SK-N-SH (cell line): ENCODE measurements at regions not wholly inside any gene's neighbourhood (a gene's known extent, or its start where the extent isn't known, plus 50 kb on each side); places are given as distances from the start of the nearest gene placed in this dataset.

Source experiments
- CTCF ChIA-PET: fragments of 300-600, 350-600 bp; formaldehyde crosslinking; extraction: SDS; loops from one replicate; lab custom pipeline; 2021; lab: Yijun Ruan, JAX
- POLR2A ChIA-PET: fragments of 350-600 bp; sonication (Branson Sonifier 250); formaldehyde crosslinking; extraction: SDS; loops from one replicate; lab custom pipeline; 2020; ENCODE audit warnings: antibody characterized with exemption, inconsistent platforms; lab: Yijun Ruan, JAX
- DNase-seq: peaks from one replicate; pipeline ENCODE4 v3.0.0; 2012
- H2AFZ ChIP-seq: fragments of 200-600 bp; sonication (generic); 2 replicates; pipeline ENCODE4 v1.8.1; 2016; ENCODE audit warnings: antibody characterized with exemption, mild to moderate bottlenecking, low read depth
- H3F3A ChIP-seq: fragments of 200-600 bp; sonication (generic); replicated peaks from 2 replicates; pipeline ENCODE3; 2016; ENCODE audit warnings: antibody characterized with exemption, mild to moderate bottlenecking; ENCODE audit not compliant: insufficient read depth
- H3K27ac ChIP-seq, 2 experiments: fragments of 200-500 bp in 1 of 2; fragments of 200-600 bp in 1 of 2; sonication (Bioruptor generic) in 1 of 2; sonication (generic), shearing (Covaris generic) in 1 of 2; 2 replicates each; pipeline versions ENCODE4 v1.5.1 to v1.6.1; 2014 to 2016; ENCODE audit warnings: low read depth in 2 of 2, inconsistent platforms in 1 of 2, low read length in 1 of 2, mild to moderate bottlenecking in 1 of 2, mixed read lengths in 1 of 2
- H3K27me3 ChIP-seq: fragments of 200-600 bp; sonication (generic), shearing (Covaris generic); 2 replicates; pipeline ENCODE4 v1.6.1; 2016; ENCODE audit warnings: mixed run types; ENCODE audit not compliant: insufficient read depth
- H3K36me3 ChIP-seq, 2 experiments: fragments of 200-500 bp in 1 of 2; fragments of 200-600 bp in 1 of 2; sonication (Bioruptor generic) in 1 of 2; sonication (generic) in 1 of 2; replicated peaks in 1 of 2; 2 replicates each; pipeline versions ENCODE3 to v1.5.1; 2014 to 2016; ENCODE audit warnings: low read length in 1 of 2, mild to moderate bottlenecking in 1 of 2; ENCODE audit not compliant: insufficient read depth in 2 of 2, control insufficient read depth in 1 of 2
- H3K4me1 ChIP-seq, 2 experiments: fragments of 200-500 bp in 1 of 2; fragments of 200-600 bp in 1 of 2; sonication (Bioruptor generic) in 1 of 2; sonication (generic), shearing (Covaris generic) in 1 of 2; 2 replicates each; pipeline versions ENCODE4 v1.5.1 to v1.6.1; 2014 to 2016; ENCODE audit warnings: low read depth in 1 of 2, low read length in 1 of 2, mixed run types in 1 of 2; ENCODE audit not compliant: insufficient read depth in 2 of 2, control insufficient read depth in 1 of 2
- H3K4me2 ChIP-seq: fragments of 200-600 bp; sonication (generic), shearing (Covaris generic); 2 replicates; pipeline ENCODE4 v1.6.1; 2017; ENCODE audit warnings: mixed run types
- H3K4me3 ChIP-seq, 2 experiments: fragments of 200-500 bp in 1 of 2; fragments of 200-600 bp in 1 of 2; sonication (Bioruptor generic) in 1 of 2; sonication (generic), shearing (Covaris generic) in 1 of 2; 2 replicates each; pipeline versions ENCODE4 v1.5.1 to v1.8.1; 2014 to 2016; ENCODE audit warnings: low read depth in 2 of 2, inconsistent platforms in 1 of 2, low read length in 1 of 2, mild to moderate bottlenecking in 1 of 2, mixed read lengths in 1 of 2, moderate library complexity in 1 of 2
- H3K79me2 ChIP-seq: fragments of 200-600 bp; sonication (generic); 2 replicates; pipeline ENCODE4 v1.8.1; 2017; ENCODE audit warnings: mild to moderate bottlenecking; ENCODE audit not compliant: insufficient read depth
- H3K9ac ChIP-seq: fragments of 200-600 bp; sonication (generic); 2 replicates; pipeline ENCODE4 v1.6.1; 2017; ENCODE audit warnings: mixed run types
- H3K9me2 ChIP-seq: fragments of 200-600 bp; sonication (generic); 2 replicates; pipeline ENCODE4 v1.6.1; 2017; ENCODE audit warnings: mixed run types
- H3K9me3 ChIP-seq: fragments of 200-600 bp; sonication (generic); 2 replicates; pipeline ENCODE4 v1.6.1; 2017; ENCODE audit warnings: mixed run types, mild to moderate bottlenecking, moderate library complexity
- H4K20me1 ChIP-seq: fragments of 200-600 bp; sonication (generic); 2 replicates; pipeline ENCODE4 v1.6.1; 2017; ENCODE audit warnings: mild to moderate bottlenecking, mixed run types; ENCODE audit not compliant: insufficient read depth
- CHD2 ChIP-seq: fragments of 150-350 bp; IDR thresholded peaks from 2 replicates; pipeline ENCODE4 v1.6.1; 2018; ENCODE audit warnings: low read length; ENCODE audit not compliant: partially characterized antibody
- EZH2phosphoT487 ChIP-seq: fragments of 200-600 bp; sonication (generic); IDR thresholded peaks from 2 replicates; pipeline ENCODE4 v1.6.1; 2017; ENCODE audit warnings: low read depth, mixed run types, mild to moderate bottlenecking, antibody characterized with exemption, moderate library complexity, borderline replicate concordance
- FOXJ3 ChIP-seq: sonication (generic); formaldehyde crosslinking; IDR thresholded peaks from 2 replicates; pipeline ENCODE4 v1.5.1; 2020; ENCODE audit warnings: mild to moderate bottlenecking, missing genetic modification reagents
- GABPA ChIP-seq: IDR thresholded peaks from 2 replicates; pipeline ENCODE4 v1.4.0; 2012; ENCODE audit warnings: low read depth, mild to moderate bottlenecking
- GATA2 ChIP-seq: sonication (generic); formaldehyde crosslinking; IDR thresholded peaks from 2 replicates; pipeline ENCODE4 v1.5.0; 2020; ENCODE audit warnings: mild to moderate bottlenecking, missing genetic modification reagents
- MEF2A ChIP-seq: IDR thresholded peaks from 2 replicates; pipeline ENCODE4 v1.4.0; 2012; ENCODE audit warnings: low read depth, borderline replicate concordance
- MXI1 ChIP-seq: IDR thresholded peaks from 2 replicates; pipeline ENCODE4 v1.6.1; 2012; ENCODE audit warnings: mild to moderate bottlenecking, low read depth, low read length, improper control_type of control experiment
- NFIC ChIP-seq: IDR thresholded peaks from 2 replicates; pipeline ENCODE4 v1.4.0; 2012; ENCODE audit warnings: borderline replicate concordance
- NRF1 ChIP-seq: IDR thresholded peaks from 2 replicates; pipeline ENCODE4 v1.6.1; 2012; ENCODE audit warnings: low read depth, mild to moderate bottlenecking, low read length
- POLR2AphosphoS5 ChIP-seq: IDR thresholded peaks from 2 replicates; pipeline ENCODE4 v1.6.1; 2012; ENCODE audit warnings: low read depth, low read length
- RCOR1 ChIP-seq: fragments of 150-350 bp; IDR thresholded peaks from 2 replicates; pipeline ENCODE4 v1.6.1; 2017; ENCODE audit warnings: antibody characterized with exemption, low read length
- RFX5 ChIP-seq: IDR thresholded peaks from 2 replicates; pipeline ENCODE4 v1.6.1; 2012; ENCODE audit warnings: mild to moderate bottlenecking, improper control_type of control experiment, low read length
- RXRA ChIP-seq: IDR thresholded peaks from 2 replicates; pipeline ENCODE4 v1.4.0; 2012; ENCODE audit warnings: low read depth, mild to moderate bottlenecking, borderline replicate concordance
- SIN3A ChIP-seq: IDR thresholded peaks from 2 replicates; pipeline ENCODE4 v1.6.1; 2012; ENCODE audit warnings: low read depth, mild to moderate bottlenecking, low read length, moderate library complexity, borderline replicate concordance
- SMC3 ChIP-seq: IDR thresholded peaks from 2 replicates; pipeline ENCODE4 v1.6.1; 2012; ENCODE audit warnings: low read depth, low read length, improper control_type of control experiment
- TAF1 ChIP-seq: IDR thresholded peaks from 2 replicates; pipeline ENCODE4 v1.6.1; 2012; ENCODE audit warnings: low read depth, mild to moderate bottlenecking, low read length, moderate library complexity, borderline replicate concordance
- TCF12 ChIP-seq: IDR thresholded peaks from 2 replicates; pipeline ENCODE4 v1.4.0; 2012
- YY1 ChIP-seq: IDR thresholded peaks from 2 replicates; pipeline ENCODE4 v1.4.0; 2012; ENCODE audit warnings: low read depth, mild to moderate bottlenecking
- WGBS: methylation state at CpG from one replicate; pipeline ENCODE4 v1.1.6; 2017; ENCODE audit warnings: low lambda C conversion rate; 5-methylcytosine and 5-hydroxymethylcytosine counted together
- TF ChIP-seq, protein P1 (sequence below): IDR thresholded peaks from 2 replicates; pipeline ENCODE4 v1.4.0; 2012; ENCODE audit warnings: low read depth, borderline replicate concordance
- TF ChIP-seq, protein P2 (sequence below): fragments of 200-600 bp; sonication (generic); IDR thresholded peaks from 2 replicates; pipeline ENCODE4 v1.6.1; 2017; ENCODE audit warnings: antibody characterized with exemption, mild to moderate bottlenecking, moderate library complexity
- TF ChIP-seq, protein P3 (sequence below): IDR thresholded peaks from 2 replicates; pipeline ENCODE4; 2012
- TF ChIP-seq, protein P4 (sequence below): fragments of 150-350 bp; IDR thresholded peaks from 2 replicates; pipeline ENCODE4 v1.6.1; 2017; ENCODE audit warnings: antibody characterized with exemption, low read length, low read depth, borderline replicate concordance

DNA sequence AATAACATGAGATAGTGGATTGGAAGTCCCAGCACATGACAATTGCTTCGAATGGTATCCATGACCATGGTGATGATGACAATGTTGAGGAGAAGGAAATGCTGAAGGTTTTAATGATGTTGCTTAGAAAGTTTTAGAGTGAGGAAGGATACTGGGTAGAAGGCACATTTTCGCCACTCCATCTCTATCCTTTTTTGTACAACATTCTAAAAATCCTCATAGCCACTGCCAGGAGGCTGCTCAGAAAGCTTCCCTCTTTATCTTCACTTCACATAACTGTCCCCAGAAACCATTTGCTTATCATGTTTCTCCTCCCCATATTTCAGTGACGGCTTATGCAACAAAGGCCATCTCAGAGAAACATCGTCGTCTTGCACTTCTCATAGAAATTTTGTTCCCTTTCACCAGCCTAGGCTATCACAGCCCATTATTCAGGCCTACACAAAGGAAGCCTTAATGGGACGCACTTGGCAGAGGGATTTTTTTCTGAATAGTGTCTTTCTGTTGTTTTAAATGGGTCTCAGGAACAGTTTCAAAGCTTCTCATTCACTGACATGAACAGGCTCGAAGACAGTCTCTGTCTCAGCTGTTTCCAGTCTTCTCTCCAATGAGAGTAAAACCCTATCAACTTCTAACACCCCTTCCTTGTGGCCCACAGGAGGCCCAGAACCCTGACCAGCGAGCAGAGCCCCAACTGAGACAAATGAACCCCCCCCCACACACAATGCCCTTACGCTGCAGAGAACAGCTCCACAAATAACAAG is 506.7 kb downstream of the HAPSTR1 start:
- no peaks in the 10 kb centered on the region for H3K36me3 ChIP-seq
- no peak overlapping the region for H3K4me3 ChIP-seq
- no peak overlapping the region for H2AFZ ChIP-seq
- DNase-seq = no peak
- TF ChIP-seq GATA2 (CRISPR knock-in tag) = no peak
- no peak for TF ChIP-seq FOXJ3 (CRISPR knock-in tag)
- TF ChIP-seq, protein P1, sequence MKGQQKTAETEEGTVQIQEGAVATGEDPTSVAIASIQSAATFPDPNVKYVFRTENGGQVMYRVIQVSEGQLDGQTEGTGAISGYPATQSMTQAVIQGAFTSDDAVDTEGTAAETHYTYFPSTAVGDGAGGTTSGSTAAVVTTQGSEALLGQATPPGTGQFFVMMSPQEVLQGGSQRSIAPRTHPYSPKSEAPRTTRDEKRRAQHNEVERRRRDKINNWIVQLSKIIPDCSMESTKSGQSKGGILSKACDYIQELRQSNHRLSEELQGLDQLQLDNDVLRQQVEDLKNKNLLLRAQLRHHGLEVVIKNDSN = no peak
- no peak for TF ChIP-seq CHD2
- TF ChIP-seq, protein P2, sequence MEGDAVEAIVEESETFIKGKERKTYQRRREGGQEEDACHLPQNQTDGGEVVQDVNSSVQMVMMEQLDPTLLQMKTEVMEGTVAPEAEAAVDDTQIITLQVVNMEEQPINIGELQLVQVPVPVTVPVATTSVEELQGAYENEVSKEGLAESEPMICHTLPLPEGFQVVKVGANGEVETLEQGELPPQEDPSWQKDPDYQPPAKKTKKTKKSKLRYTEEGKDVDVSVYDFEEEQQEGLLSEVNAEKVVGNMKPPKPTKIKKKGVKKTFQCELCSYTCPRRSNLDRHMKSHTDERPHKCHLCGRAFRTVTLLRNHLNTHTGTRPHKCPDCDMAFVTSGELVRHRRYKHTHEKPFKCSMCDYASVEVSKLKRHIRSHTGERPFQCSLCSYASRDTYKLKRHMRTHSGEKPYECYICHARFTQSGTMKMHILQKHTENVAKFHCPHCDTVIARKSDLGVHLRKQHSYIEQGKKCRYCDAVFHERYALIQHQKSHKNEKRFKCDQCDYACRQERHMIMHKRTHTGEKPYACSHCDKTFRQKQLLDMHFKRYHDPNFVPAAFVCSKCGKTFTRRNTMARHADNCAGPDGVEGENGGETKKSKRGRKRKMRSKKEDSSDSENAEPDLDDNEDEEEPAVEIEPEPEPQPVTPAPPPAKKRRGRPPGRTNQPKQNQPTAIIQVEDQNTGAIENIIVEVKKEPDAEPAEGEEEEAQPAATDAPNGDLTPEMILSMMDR = no peak
- no peak for TF ChIP-seq NRF1
- TF ChIP-seq, protein P3, sequence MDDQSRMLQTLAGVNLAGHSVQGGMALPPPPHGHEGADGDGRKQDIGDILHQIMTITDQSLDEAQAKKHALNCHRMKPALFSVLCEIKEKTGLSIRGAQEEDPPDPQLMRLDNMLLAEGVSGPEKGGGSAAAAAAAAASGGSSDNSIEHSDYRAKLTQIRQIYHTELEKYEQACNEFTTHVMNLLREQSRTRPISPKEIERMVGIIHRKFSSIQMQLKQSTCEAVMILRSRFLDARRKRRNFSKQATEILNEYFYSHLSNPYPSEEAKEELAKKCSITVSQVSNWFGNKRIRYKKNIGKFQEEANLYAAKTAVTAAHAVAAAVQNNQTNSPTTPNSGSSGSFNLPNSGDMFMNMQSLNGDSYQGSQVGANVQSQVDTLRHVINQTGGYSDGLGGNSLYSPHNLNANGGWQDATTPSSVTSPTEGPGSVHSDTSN = no peak
- no peak for TF ChIP-seq RCOR1
- no peak for TF ChIP-seq SMC3
- no peak for TF ChIP-seq RXRA
- no peak for TF ChIP-seq SIN3A
- TF ChIP-seq, all 33 proteins: peak for 0
- Histone ChIP-seq H3K9ac (no peak overlapping the region), H3K9me2 (no peaks in the 10 kb centered on the region), H3K79me2 (no peaks in the 10 kb centered on the region), H3K4me2 (no peak overlapping the region), H4K20me1 (no peaks in the 10 kb centered on the region), H3K27me3 (no peaks in the 10 kb centered on the region), H3K4me1 (no peaks in the 10 kb centered on the region), H3F3A (no peaks in the 10 kb centered on the region), H3K9me3 (no peaks in the 10 kb centered on the region), H3K27ac (no peak overlapping the region)
- ChIA-PET CTCF (no interaction called here), POLR2A (no interaction called here)
- WGBS = 30% methylated on average over 9 of the region's 9 CpGs

DNA sequence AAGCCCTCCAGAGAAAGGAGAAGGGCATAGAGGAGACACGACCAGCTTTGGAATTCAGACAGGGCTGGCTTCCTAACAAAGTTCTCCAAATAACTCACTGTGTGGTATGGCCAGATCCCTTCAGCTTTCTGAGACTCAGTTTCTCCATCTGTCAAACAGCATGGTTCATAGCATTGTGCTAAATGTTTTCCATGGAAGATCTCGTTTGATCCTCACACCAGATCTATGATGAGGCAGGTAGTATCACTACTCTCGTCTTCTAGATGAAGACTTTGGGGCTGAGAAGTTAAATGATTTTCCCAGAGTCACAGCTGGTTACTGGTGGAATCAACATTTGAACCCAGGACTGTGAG is 507.3 kb downstream of the HAPSTR1 start:
- no peak for DNase-seq
- H3K4me3 ChIP-seq = no peak overlapping the region
- POLR2A ChIA-PET = no interaction called here
- no peaks in the 10 kb centered on the region for H3K9me3 ChIP-seq
- H3K9ac ChIP-seq = no peak overlapping the region
- H3F3A ChIP-seq = no peaks in the 10 kb centered on the region
- no peaks in the 10 kb centered on the region for H3K27me3 ChIP-seq
- no peak overlapping the region for H2AFZ ChIP-seq
- no peaks in the 10 kb centered on the region for H3K79me2 ChIP-seq
- CTCF ChIA-PET = no interaction called here
- H3K9me2 ChIP-seq = no peaks in the 10 kb centered on the region
- no peaks in the 10 kb centered on the region for H3K4me1 ChIP-seq
- no peak overlapping the region for H3K27ac ChIP-seq
- no peak overlapping the region for H3K4me2 ChIP-seq
- H3K36me3 ChIP-seq = no peaks in the 10 kb centered on the region
- no peaks in the 10 kb centered on the region for H4K20me1 ChIP-seq
- 8% methylated on average over 3 of the region's 3 CpGs for WGBS
- no peak for TF ChIP-seq TCF12
- no peak for TF ChIP-seq TAF1
- TF ChIP-seq YY1 = no peak
- TF ChIP-seq, protein P4, sequence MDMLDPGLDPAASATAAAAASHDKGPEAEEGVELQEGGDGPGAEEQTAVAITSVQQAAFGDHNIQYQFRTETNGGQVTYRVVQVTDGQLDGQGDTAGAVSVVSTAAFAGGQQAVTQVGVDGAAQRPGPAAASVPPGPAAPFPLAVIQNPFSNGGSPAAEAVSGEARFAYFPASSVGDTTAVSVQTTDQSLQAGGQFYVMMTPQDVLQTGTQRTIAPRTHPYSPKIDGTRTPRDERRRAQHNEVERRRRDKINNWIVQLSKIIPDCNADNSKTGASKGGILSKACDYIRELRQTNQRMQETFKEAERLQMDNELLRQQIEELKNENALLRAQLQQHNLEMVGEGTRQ = no peak
- no peak for TF ChIP-seq RFX5
- no peak for TF ChIP-seq FOXJ3 (CRISPR knock-in tag)
- no peak for TF ChIP-seq NRF1
- TF ChIP-seq SMC3 = no peak
- TF ChIP-seq GATA2 (CRISPR knock-in tag) = no peak
- TF ChIP-seq MEF2A = no peak
- no peak for TF ChIP-seq EZH2phosphoT487
- TF ChIP-seq MXI1 = no peak
- TF ChIP-seq, protein P1 = no peak
- TF ChIP-seq NFIC = no peak
- no peak for TF ChIP-seq RCOR1
- TF ChIP-seq GABPA = no peak
- TF ChIP-seq POLR2AphosphoS5 = no peak
- no peak for TF ChIP-seq CHD2
- no peak for TF ChIP-seq SIN3A
